ENCODE measurements at regions not wholly inside any gene's neighbourhood (a gene's known extent, or its start where the extent isn't known, plus 50 kb on each side); places are given as distances from the start of the nearest gene placed in this dataset.

DNA sequence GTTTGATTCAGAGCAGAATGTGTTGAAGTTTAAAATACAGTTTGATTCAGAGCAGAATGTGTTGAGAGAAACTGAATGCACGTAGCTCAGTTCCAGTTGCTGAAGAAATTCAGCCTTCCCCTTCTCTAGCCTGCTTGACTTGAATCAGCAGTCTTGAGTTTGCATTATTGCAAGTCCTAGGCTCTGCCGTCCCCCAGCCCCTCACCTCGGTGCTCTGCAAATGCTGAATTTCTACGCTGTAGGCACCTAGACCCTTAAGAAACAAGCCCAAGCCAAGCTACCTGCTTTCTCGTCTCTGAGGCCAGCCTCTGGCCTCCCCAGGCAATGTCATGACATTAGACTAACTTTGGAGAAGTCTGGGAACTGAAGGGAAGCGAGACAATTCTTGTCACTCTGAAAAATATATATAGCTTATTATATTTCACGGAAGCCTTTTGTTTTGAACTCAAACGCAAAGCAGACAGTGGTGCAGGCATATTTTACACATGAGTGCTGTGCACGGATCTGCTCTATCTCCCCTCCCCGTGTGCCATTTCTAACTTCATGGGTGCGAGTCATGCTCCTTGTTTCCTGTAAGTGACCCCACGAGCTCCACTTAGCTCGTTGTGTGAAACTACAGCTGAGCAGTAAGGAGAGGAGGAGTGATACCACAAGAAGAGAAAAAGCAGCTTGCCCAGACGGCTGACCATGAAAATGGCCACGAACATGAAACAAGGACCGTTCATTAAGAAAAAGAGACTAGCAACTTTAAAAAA lies 71.4 kb upstream of the DUSP22 start:
- no peak overlapping the region for H3K4me3 Mint-ChIP-seq
- H3K4me1 Mint-ChIP-seq, result peaks cover 85% of the 10 kb centered on the region
- H3K9me3 Mint-ChIP-seq, result no peaks in the 10 kb centered on the region
- ChIA-PET POLR2A (interaction anchor here (1.0 to 6.7 kb wide), 8 partner anchors 27 to 184 kb away, joined by 3 to 137 read pairs (median 20); partner anchors contain the start of genes DUSP22 and IRF4), CTCF (interaction anchor here (1.2 to 2.6 kb wide), 3 partner anchors 30 to 188 kb away, joined by 3 to 9 read pairs (median 8); no protein-coding TSS in a partner anchor)
- no peaks in the 10 kb centered on the region for H3K36me3 Mint-ChIP-seq (ENCODE audit: low read depth)
- intact Hi-C loops (cut with micrococcal nuclease), result loop anchor here (10.0 kb wide), 1 partner anchor 494 kb away; no protein-coding TSS in a partner anchor
- TF ChIP-seq, protein P1, sequence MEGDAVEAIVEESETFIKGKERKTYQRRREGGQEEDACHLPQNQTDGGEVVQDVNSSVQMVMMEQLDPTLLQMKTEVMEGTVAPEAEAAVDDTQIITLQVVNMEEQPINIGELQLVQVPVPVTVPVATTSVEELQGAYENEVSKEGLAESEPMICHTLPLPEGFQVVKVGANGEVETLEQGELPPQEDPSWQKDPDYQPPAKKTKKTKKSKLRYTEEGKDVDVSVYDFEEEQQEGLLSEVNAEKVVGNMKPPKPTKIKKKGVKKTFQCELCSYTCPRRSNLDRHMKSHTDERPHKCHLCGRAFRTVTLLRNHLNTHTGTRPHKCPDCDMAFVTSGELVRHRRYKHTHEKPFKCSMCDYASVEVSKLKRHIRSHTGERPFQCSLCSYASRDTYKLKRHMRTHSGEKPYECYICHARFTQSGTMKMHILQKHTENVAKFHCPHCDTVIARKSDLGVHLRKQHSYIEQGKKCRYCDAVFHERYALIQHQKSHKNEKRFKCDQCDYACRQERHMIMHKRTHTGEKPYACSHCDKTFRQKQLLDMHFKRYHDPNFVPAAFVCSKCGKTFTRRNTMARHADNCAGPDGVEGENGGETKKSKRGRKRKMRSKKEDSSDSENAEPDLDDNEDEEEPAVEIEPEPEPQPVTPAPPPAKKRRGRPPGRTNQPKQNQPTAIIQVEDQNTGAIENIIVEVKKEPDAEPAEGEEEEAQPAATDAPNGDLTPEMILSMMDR (IDR thresholded peaks at IDR 0.05), result no peak
- DNase-seq (no peak), ATAC-seq (ENCODE audit: low read depth) (no peak)
- no peaks in the 10 kb centered on the region for H3K27me3 Mint-ChIP-seq
- peak overlapping the region; percentile 63 for H3K27ac Mint-ChIP-seq

DNA sequence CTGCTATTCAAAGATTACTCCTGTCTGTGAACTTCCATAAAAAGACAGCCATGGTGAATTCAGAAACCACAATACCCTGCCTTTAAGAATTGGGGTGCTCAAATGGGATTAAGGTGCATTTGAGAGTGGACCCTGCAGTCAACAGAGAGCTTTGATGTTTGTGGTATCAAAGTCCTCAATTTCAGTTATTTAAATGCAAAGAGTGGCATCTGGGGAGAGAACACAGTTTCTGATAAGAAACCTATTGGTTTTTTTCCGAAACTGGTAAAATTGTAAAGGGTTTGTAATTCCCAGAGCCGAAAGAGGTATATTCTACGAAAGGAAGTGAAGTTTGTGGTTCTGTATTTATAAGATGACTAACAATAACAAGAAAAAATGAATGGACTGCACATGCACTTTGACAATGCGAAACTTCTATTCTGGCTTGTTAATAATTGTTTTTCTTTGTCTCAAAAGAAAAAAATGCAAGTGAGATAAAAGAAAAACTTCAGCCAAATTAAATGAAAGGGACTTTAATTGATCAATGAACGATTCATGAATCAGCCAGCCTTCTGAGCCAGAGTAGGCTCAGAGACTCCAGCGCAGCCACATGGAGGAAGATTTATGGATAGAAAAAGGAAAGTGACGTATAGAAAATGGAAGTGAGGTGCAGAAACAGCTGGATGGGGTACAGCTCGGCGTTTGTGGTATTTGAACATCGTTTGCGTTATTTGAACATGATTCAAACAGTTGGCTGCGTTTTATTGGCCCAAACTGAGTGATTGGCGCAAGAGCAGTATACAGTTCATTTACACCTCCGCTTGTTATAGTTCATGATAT lies 70.5 kb upstream of the DUSP22 start:
- Mint-ChIP-seq H3K27ac (no peak overlapping the region), H3K27me3 (no peaks in the 10 kb centered on the region), H3K4me1 (peaks cover 84% of the 10 kb centered on the region), H3K9me3 (no peaks in the 10 kb centered on the region), H3K4me3 (no peak overlapping the region), H3K36me3 (ENCODE audit: low read depth) (no peaks in the 10 kb centered on the region)
- CTCF ChIA-PET, result interaction anchor here (1.2 to 2.6 kb wide), 3 partner anchors 31 to 187 kb away, joined by 3 to 9 read pairs (median 8); no protein-coding TSS in a partner anchor
- POLR2A ChIA-PET, result interaction anchor here (1.0 to 6.7 kb wide), 8 partner anchors 12 to 183 kb away, joined by 3 to 137 read pairs (median 4); partner anchors contain the start of genes DUSP22 and IRF4
- DNase-seq, result no peak
- TF ChIP-seq, protein P1 (IDR thresholded peaks at IDR 0.05), result no peak
- ATAC-seq (ENCODE audit: low read depth), result no peak
- intact Hi-C loops (cut with micrococcal nuclease), result loop anchor here (10.0 kb wide), 1 partner anchor 493 kb away; no protein-coding TSS in a partner anchor

DNA sequence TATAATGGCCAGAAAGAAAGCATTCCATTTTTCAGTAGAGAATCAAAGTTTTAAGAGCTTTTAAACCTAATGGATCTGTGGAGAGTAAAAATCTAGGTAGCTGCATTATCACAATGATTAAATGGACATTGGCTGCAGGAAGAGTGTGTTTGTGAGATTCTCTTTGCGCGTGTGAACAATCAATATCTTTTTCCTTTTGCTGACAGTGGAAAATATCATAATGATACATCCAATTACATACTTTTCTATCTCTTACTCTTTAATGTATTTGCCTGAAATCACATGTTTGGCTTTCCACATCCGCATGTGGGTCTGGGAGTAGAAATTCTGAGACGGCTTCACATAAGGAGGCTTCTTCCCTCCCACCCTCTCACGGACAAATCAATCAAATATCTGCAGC lies 69.8 kb upstream of the DUSP22 start:
- TF ChIP-seq, protein P1 (IDR thresholded peaks at IDR 0.05), result no peak
- Mint-ChIP-seq H3K36me3 (ENCODE audit: low read depth) (no peaks in the 10 kb centered on the region), H3K27ac (no peak overlapping the region), H3K9me3 (no peaks in the 10 kb centered on the region), H3K4me3 (no peak overlapping the region), H3K27me3 (no peaks in the 10 kb centered on the region), H3K4me1 (peaks cover 84% of the 10 kb centered on the region)
- intact Hi-C loops (cut with micrococcal nuclease), result loop anchor here (10.0 kb wide), 1 partner anchor 492 kb away; no protein-coding TSS in a partner anchor
- POLR2A ChIA-PET, result interaction anchor here (0.9 to 2.1 kb wide), 5 partner anchors 9 to 169 kb away, joined by 3 to 7 read pairs (median 3); partner anchors contain the start of gene IRF4
- CTCF ChIA-PET, result interaction anchor here (1.3 to 1.8 kb wide), 2 partner anchors 34 kb away, joined by 5 to 9 read pairs; no protein-coding TSS in a partner anchor
- DNase-seq, result no peak
- ATAC-seq (ENCODE audit: low read depth), result no peak

DNA sequence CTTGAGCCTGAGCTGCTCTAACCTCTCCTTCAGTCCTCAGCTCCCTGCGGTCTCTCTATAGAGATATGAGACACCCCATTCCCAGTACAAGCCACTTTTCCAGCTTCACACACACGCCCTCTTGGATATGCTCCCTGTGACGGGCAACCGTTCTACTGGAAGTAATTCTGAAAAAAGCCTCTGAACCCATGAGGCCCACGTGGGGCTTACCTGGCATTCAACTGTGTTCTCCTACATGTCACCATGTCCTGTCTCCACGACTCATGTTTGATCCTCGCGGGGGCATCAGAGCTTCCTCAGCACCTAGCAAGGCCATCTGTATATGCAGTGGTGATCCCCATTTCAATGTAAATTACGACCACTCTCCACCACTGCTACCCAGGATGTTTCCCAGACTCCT lies 69.2 kb upstream of the DUSP22 start:
- TF ChIP-seq, protein P1 (IDR thresholded peaks at IDR 0.05), result no peak
- DNase-seq, result no peak
- Mint-ChIP-seq H3K9me3 (no peaks in the 10 kb centered on the region), H3K27ac (no peak overlapping the region), H3K36me3 (ENCODE audit: low read depth) (no peaks in the 10 kb centered on the region), H3K27me3 (no peaks in the 10 kb centered on the region), H3K4me1 (peaks cover 84% of the 10 kb centered on the region), H3K4me3 (no peak overlapping the region)
- CTCF ChIA-PET, result interaction anchor here (1.3 kb wide), 1 partner anchor 34 kb away, joined by 5 read pairs; no protein-coding TSS in a partner anchor
- intact Hi-C loops (cut with micrococcal nuclease), result loop anchor here (10.0 kb wide), 1 partner anchor 492 kb away; no protein-coding TSS in a partner anchor
- ATAC-seq (ENCODE audit: low read depth), result no peak
- POLR2A ChIA-PET, result interaction anchor here (0.5 to 5.5 kb wide), 7 partner anchors 6 to 491 kb away, joined by 3 to 51 read pairs (median 4); partner anchors contain the start of gene IRF4
